CD4-positive, alpha-beta T cell treated with Interleukin-4 for 4 hours (primary cell): ENCODE measurements at regions not wholly inside any gene's neighbourhood (a gene's known extent, or its start where the extent isn't known, plus 50 kb on each side); places are given as distances from the start of the nearest gene placed in this dataset.
"Not testable (repeated sequence)": the region's sequence is repeated elsewhere in the genome, so short reads cannot be mapped to it uniquely, and the experiment has no call there.

Experiments
- DNase-seq: peaks from one replicate; pipeline ENCODE4 v3.0.0-alpha.2; 2020

DNA sequence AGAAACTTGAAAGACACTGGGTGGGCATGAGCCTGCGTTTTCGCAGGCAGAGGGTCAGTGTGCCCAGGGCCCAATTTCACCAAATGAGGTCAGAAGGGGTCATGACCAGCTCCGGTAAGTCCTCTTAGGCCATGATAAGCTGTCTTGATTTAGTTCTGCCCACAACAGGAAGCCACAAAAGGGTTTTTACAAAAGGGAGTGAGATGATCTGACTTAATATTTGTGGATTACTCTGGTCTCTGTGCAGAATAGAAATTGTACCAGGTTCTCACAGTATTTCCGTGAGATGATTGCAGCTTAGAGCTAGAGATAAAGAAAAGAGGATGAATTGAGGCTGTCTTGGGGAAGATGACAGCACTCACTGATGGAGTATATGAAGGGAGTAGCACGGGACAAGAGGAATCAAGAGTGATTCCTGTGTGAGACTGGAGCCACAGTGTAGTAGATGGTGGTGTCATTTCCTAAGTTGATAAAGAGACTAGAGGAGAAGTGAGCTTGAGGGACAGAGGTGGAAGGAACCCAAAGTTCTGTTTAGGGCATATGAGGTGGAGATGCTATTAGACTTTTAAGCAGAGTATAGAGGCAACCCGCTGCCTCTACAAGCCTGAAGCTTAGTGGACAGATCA lies 288.3 kb upstream of the AMIGO2 start:
- DNase-seq, result peak; percentile 31

DNA sequence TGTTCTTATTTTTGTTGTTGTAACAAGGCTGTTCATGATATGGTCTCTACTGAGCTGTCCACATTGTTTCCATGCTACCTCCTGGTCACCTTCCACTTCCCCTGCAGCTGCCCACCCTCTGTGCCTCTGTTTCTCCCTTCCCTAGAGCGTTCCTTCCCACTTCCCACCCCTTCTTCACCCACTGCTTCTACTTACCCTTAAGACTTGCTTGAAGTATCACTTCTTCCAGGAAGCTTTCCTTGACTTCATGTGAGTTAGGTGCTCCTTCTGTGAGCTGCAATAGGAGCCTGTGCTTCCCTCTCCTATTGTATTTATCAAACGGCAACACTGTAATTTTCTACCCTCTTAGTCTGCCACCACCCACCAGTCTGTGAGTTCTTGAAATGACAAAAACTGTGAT lies 286.8 kb upstream of the AMIGO2 start:
- DNase-seq, result no peak

DNA sequence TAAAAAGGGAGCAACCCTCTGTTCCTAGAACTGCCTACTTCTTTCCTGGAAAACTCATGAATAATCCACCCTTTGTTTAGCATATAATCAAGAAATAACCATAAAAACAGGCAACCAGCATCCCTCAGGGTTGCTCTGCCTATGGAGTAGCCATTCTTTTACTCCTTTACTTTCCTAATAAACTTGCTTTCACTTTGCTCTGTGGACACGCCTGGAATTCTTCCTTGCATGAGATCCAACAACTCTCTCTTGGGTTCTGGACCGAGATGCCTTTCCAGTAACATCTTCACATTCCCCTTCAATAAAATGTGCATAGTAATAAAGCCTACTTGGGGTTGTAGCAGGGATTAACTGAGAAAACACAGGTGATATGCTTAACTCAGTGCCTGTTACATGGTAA lies 286.4 kb upstream of the AMIGO2 start:
- no peak for DNase-seq

DNA sequence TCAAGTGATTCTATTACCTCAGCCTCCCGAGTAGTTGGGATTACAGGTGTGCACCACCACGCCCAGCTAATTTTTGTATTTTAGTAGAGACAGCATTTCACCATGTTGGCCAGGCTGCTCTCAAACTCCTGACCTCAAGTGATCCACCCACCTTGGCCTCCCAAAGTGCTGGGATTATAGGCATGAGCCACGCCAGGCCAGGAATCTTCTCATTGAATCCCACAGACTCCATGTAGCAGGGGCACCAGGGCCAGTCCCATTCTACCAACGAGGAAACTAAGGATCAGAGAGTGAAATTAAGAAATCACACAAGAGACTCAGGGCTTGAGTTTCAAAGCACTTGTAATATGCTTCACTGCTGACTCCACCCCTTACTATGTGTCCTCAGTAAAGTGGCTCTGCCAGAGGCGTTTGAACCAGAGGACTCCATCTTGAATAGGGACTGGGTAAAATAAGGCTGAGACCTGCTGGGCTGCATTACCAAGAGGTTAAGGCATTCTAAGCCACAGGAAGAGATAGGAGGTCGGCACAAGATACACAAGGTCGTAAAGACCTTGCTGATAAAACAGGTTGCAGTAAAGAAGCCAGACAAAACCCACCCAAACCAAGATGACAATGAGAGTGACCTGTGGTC lies 285.8 kb upstream of the AMIGO2 start:
- peak; percentile 24 for DNase-seq

DNA sequence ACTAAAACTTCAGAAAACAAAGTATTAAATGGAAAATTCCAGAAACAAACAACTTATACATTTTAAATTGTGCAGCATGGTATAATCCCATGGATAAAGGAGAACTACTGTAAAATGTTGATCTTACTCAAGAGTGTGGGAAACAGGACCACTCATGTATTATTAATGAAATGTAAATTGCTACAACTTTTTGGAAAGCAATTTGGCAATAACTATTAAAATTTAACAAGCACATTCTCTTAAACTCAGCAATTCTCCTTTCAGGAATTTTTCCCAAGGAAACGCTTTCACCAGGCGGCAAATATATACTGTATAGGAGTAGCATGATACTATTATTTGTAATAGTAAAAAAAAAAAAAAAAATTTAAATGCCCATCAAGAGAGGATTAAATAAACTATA lies 284.5 kb upstream of the AMIGO2 start:
- DNase-seq, result no peak

DNA sequence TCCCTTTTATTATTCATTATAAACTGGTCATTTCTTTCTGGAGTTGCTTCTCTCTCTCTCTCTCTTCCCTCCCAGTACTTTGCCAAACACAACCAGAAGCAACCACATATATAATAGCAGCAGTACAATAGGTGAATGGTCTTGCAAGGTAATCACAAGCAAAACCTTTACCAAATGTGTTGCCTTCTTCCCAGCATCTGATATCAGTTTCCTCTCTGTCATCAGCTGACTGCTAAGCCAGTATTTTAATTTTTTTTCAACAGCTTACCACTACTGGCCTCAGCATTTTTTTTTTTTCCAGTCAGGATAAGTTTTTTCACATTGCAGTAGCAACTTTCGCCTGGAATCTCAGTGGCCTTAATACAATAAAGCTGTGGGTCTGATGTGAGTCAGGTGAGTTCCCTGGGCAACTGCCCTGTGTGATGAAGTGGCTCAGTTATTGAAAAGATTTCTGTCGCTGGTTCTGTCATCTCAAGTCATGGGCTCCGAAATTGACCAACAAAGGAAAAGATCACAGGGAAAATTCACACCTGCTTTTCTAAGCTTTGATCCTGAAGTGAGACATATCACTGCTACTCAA lies 282.5 kb upstream of the AMIGO2 start:
- DNase-seq, result peak; percentile 29

DNA sequence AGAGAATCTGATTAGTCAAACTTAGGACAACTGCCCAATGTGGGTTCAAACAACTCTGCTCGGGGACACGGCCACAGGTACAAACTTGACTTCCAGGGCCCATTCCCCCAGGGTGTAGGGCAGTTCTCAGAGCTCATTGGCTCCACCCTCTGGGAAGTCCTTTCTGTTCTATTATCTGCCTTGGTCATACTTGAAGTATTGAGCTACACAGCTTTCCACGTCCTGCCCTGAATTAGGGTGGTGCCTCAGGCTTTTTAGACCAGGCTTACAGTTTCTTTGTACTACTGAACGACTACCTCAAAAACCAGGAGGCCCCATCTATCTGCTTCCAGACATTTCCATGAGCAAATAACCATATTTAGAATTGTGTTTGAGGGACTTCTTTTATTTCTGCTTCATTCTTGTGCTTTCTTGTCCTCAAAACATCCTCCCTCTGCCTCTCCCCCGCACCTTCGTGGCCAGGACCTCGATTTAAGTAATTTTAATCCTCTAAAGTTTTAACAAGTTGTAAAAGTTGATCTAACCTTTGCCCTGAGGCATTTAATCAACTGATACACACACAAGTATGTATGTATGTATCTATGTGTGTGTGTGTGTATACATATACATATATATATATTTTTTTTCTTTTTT lies 281.7 kb upstream of the AMIGO2 start:
- DNase-seq, result peak; percentile 60

DNA sequence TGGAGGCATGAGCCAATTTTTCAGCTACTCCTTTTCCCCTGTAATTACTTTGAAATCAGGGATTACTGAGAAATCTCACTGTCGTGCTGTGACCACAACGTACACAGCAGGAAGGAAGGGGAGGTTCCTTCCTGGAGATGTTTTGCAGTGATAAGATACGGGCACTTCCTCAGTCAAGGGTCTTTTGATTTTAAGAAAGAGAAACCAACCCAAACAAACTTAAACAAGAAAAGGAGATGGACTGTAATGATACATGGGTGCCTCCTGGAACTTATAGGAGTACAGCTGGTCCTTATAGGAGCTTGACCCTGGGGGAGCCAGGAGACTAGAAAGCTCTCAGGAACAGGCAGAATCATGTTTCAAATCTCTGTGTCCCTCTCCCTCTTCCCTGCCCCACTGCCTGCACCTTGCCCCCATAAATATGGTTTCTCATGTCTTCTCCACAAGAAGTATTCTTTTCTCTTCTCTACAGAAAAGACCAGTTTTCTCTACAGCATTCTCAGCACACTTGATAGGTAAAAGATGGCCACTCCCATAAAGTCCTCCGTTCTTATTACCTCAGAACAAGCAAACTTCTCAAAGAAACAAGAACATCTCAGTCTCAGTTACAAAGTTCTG lies 281.1 kb upstream of the AMIGO2 start:
- peak; percentile 86 for DNase-seq

DNA sequence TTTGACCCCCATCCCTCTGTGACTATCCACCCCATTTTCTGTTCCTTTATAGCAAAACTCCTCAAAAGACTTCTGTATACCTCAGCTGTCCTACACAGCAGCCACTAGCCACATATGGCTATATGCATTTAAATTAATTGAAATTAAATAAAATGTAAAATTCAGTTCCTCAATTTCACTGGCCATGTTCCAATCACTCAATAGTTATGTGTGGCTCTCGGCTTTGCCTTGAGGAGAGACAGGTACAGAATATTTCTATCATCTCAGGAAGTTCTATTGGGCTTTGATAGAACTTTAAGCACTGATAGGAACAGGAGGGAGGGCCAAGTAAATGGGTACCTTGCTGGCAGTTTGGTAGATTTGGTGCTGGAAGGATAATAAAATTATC lies 280.3 kb upstream of the AMIGO2 start:
- DNase-seq, result no peak

DNA sequence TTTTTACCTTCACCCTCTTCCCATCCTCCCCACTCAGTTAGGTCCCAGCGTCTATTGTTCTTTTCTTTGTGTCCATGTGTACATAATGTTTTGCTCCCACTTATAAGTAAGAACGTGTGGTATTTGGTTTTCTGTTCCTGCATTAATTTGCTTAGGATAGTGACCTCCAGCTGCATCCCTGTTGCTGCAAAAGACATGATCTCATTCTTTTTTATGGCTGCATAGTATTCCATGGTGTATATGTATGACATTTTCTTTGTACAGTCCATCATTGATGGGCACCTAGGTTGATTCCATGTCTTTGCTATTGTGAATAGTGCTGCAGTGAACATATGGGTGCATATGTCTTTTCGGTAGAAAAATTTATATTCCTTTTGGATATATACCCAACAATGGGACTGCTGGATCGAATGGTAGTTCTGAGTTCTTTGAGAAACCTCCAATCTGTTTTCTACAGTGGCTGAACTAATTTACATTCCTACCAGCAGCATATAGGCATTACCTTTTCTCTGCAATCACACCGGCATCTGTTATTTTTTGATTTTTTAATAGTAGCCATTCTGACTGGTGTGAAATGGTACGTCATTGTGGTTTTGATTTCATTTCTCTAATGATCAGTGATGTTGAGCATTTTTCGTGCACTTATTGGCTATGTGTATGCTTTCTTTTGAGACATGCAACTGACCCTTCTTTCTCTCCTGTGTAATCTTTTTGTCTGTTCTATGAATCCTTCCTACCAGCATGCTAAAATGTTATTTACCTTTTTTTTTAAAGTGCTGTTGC lies 279.7 kb upstream of the AMIGO2 start:
- DNase-seq, result no peak

DNA sequence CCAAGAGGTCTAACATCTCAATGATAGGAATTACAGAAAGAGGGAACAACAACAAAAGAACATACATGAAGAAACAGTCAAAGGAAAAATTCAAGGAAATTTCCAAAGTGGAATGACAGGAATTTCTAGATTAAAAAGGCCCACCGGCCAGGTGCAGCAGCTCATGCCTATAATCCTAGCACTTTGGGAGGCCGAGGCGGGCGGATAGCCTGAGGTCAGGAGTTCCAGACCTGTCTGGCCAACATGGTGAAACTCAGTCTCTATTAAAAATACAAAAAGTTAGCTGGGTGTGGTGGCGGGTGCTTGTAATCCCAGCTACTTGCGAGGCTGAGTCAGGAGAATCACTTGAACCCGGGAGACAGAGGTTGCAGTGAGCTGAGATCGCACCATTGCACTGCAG lies 277.2 kb upstream of the AMIGO2 start:
- not testable (repeated sequence) for DNase-seq

DNA sequence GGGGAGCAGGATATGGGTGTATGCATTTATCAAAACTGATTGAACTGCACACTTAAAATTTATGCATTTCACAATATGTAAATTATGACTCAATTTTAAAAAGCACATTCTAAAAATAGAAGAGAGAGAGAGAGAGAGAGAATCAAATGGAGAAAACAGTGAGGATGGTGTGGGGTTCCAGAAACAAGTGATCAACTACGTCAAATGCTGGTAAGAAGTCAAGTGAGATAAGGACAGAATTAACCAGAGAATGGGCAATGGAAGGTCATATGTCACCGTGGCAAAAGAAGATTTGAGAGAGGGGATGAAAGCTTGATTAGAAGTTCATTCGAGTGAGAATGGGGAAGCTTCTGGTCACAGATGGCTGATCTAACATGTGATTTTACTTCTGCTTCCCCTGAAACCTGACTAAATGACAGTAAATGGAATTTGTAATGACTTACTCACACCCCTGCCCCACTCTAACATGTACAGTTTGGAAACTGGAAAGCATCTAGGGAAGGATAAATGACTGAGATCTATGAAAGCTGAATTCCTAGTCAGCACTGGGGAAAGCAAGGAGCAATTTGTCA lies 276.5 kb upstream of the AMIGO2 start:
- no peak for DNase-seq

DNA sequence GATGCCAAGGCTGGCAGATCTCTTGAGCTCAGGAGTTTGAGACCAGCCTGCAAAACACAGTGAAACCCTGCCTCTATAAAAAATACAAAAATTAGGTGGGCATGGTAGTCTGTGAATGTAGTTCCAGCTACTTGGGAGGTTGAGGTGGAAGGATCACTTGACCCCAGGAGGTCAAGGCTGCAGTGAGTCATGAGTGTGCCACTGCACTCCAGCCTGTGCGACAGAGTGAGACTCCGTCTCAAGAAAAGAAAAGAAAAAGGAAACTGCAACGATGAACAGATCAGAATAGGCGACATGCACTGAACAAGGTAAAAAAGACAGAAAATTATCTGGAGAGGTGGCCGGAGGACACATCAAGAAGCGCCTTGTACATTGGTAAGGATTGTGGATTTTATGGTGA lies 273.7 kb upstream of the AMIGO2 start:
- DNase-seq, result no peak

DNA sequence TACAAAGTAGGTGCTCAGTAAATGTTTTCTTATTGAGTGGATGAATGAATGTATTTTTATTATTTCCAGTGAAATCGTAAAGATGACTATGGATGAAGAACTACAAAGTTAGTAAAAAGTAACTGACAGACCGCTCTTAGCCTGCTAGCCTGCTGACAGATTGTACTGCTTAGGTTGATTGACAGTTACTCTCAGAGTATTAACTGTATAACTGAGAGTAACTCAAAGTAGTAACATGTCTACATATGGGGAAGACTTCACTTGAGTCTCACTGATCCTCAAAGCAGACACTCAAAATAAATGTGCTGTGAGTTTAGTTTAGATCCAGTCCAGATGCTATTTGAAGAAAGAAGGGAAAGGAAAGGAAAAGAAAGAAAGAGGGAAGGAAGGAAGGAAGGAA lies 272.3 kb upstream of the AMIGO2 start:
- DNase-seq, result no peak

DNA sequence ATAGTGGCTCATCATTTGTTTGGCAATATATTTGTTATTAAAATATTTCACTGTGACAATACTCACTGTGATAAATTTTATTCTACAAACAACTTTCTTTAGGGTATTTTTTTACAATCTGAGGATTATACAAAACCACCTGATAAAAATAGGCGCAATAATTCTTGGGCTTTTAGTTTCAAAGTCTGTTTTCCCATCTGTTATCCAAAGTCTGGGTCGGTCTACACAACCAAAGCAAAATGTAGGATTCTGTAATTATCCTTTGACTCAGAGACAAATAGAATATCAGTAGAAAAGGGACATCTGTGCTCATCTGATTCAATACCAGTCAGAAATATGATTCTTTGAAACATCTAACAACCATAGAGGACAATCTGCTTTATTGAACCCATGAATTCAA lies 271.8 kb upstream of the AMIGO2 start:
- no peak for DNase-seq

DNA sequence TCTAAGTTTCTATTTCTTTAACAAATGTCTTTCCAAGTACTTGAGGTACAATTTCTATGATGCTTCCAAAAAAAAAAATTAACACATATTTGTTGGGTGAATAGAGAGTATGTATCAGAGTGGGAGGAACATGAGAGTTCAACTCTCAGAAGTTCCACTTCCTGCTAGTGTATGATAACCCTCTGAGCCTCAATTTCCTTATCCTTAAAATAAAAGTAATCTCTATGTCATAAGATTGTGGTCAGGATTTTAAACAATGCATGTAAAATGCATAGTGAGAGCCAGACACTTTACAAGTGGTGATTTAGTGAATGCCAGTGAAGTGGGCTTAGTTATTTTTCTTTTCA lies 270.3 kb upstream of the AMIGO2 start:
- DNase-seq, result no peak

DNA sequence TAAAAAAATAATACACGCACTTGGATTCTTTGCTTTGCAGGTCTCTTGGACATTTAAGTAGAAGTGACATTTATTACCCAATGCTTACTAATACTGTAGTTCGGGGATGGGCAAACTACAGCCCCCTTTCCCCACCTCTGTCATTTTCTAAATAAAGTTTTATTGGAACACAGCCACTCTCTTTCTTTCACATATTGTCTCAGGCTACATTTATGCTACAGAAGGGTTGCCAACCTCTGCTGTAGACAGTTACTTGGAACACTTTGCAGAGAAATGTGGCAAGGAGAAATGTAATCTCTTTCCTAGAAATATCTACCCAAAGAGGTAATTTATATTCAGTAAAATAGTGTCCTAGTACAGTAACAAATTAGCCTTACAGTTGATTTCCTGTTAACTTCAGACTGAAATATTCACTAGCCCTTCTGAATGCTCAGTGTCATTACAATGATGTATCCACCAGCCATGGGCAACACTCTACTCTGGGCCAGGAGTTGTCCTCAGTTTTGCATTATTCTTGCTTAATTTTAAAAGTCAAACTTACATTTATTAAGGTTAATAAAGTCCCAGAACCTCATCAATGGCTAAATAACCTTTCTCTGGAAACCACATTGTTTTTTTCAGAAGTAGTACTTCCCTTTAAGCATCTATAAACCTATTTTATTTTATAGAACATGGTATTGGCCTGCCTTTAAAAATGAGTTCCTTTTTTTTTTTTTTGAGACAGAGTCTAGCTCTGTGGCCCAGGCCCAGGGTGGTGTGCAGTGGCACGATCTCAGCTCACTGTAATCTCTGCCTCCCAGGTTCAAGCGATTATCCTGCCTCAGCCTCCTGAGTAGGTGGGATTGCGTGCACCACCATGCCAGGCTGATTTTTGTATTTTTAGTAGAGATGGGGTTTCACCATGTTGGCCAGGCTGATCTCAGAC lies 269.6 kb upstream of the AMIGO2 start:
- DNase-seq, result no peak

DNA sequence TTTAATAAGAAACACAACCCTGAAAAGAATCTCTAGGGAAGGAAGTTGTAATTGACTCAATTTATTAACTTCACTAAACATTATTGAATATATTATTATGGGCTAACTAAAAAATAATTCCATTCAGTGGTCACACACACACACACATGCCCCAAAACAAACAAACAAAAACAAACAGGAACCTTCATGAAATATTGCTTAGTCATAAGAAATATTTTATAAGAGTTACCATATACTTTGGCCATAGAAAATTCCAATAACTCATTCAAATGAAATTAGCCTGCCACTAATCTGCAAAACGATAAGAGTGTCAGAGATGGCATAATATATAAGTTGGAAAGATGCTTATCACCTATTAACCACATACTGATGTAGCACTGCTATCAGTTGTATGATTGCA lies 268.4 kb upstream of the AMIGO2 start:
- no peak for DNase-seq

DNA sequence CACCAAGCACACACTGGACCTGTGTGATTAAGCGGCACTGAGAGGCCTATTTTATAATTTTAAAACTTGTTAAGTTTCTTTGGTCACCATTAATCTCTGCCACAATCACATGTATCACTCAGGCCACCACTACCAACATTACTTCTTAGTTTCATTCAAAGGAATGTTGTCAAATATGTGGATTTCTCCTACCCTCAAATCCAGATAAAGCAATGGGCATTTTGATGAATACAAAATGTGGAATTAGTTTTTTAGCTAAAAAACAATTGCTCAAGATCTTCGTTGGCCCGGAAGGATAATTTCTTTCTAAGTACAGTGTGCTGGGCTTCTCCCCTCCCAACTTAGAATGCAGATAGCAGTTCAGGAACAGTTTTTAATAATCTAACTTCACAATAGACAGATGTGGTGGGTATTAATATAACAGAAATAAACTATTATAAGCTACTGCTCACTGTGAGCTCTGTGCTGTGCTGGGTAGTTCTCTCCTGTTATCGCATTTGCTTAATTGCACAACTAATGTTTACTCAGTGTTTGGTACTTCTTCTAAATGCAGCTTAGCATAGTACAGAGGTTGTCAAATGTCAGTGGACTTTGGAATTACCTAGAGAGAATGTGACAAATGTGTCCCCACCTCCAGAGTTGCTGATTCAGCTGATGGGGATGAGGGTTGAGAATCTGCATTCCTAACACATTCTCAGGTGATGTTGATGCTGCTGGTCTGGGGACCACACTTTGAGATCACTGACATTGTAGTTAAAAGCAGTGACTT lies 266.7 kb upstream of the AMIGO2 start:
- no peak for DNase-seq

DNA sequence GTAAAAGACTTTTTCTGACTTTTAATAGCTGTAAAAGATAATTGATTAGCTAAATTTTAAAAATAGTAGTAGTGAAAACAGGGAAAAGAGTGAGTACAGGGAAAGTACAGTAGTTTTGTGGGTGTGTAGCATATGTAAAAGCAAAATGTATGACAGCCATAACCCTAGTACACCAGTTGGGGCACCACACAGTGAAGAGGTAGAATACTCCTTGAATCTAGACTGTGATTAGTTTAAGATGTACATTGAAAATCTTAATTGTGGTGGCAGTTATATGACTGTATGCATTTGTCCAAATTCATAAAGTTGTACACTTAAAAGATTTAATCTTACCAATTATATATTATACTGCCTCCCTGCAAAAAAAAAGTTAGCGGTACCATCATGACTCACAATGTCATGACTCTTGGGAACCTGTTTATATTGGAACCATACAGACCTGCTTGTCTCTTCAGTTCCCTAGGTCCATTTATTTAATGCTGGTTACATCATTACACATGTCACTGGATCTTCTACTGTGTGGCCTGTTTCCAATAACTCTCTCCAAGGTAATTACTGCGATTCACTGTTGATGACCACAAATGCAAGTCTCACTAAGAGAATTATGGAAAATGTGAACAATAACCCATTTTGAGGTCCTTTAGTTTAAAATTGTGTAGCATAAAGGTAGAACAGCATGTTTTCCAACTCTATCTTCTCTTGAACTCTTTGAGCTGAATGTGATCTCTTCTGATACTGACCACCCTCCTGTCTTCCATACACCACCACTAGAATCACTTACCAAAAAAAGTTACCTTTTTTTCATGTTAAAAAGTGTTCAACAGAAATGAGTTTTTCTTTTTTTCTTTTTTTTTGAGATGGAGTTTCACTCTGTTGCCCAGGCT lies 264.2 kb upstream of the AMIGO2 start:
- DNase-seq, result no peak
